AG10803 (cell line): ENCODE measurements at regions not wholly inside any gene's neighbourhood (a gene's known extent, or its start where the extent isn't known, plus 50 kb on each side); places are given as distances from the start of the nearest gene placed in this dataset.
A peak's percentile ranks its signal among the peaks of the same experiment; 100 is the strongest.

Experiments
- DNase-seq: peaks from one replicate; pipeline ENCODE4 v3.0.0; 2010; ENCODE audit warnings: low read depth
- H3K4me3 ChIP-seq: 2 replicates; pipeline ENCODE4 v1.5.1; 2011; ENCODE audit warnings: mild to moderate bottlenecking, low read length, control low read depth
- TF ChIP-seq, protein P1 (sequence below): conservative IDR thresholded peaks from 2 replicates; pipeline ENCODE4 v1.5.1; 2011; ENCODE audit warnings: mild to moderate bottlenecking, low read length, control low read depth, inconsistent platforms

DNA sequence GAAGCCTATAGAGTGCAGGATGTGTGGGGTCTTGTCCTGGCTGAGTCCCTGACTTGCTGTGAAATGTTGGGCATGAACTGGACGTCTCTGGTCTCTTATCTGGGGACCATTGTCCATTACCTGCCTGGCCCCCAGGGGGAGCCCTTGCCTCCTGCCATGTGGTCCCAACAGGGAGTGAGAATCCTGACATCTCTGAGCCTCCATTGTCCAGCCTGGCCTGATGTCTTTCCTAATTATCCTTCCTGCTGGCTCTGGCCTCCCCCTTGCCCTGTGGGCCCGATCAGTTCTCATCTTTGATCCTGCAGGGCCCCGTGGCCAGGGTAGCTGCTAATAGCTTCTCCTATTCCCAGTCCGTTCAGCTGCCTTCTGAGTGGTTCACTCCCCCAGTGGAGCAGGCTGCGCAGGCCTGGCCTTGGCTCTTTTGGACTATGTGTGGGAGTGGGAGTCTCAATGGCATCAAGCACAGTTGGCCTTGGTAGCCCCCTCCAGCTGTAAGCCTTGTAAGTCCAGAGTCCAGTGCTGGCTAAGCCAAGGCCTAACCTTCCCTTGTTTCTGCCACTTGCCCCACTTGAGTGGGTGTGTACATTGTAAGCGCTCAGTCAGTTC lies 77.9 kb upstream of the RALY start:
- TF ChIP-seq, protein P1, sequence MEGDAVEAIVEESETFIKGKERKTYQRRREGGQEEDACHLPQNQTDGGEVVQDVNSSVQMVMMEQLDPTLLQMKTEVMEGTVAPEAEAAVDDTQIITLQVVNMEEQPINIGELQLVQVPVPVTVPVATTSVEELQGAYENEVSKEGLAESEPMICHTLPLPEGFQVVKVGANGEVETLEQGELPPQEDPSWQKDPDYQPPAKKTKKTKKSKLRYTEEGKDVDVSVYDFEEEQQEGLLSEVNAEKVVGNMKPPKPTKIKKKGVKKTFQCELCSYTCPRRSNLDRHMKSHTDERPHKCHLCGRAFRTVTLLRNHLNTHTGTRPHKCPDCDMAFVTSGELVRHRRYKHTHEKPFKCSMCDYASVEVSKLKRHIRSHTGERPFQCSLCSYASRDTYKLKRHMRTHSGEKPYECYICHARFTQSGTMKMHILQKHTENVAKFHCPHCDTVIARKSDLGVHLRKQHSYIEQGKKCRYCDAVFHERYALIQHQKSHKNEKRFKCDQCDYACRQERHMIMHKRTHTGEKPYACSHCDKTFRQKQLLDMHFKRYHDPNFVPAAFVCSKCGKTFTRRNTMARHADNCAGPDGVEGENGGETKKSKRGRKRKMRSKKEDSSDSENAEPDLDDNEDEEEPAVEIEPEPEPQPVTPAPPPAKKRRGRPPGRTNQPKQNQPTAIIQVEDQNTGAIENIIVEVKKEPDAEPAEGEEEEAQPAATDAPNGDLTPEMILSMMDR, result peak; percentile 51
- H3K4me3 ChIP-seq, result no peak overlapping the region
- no peak for DNase-seq

DNA sequence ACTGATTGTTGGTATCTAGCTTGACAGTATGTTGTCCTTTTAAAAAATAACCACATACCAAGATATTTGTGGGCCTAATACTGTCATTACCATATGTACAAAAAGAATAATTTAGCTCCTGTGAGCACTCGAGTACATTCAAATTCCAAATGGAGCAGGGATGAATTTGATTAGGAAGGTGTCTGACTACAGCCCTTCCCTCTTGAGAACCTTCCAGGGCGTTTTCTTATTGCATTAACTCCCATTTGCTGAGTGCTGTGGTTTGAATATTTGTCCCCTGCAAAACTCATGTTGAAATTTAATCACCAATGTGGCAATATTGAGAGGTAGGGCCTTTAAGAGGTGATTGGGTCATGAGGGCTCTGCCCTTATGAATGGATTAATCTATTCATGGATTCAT lies 76.9 kb upstream of the RALY start:
- no peak overlapping the region for H3K4me3 ChIP-seq
- TF ChIP-seq, protein P1, result no peak
- no peak for DNase-seq

DNA sequence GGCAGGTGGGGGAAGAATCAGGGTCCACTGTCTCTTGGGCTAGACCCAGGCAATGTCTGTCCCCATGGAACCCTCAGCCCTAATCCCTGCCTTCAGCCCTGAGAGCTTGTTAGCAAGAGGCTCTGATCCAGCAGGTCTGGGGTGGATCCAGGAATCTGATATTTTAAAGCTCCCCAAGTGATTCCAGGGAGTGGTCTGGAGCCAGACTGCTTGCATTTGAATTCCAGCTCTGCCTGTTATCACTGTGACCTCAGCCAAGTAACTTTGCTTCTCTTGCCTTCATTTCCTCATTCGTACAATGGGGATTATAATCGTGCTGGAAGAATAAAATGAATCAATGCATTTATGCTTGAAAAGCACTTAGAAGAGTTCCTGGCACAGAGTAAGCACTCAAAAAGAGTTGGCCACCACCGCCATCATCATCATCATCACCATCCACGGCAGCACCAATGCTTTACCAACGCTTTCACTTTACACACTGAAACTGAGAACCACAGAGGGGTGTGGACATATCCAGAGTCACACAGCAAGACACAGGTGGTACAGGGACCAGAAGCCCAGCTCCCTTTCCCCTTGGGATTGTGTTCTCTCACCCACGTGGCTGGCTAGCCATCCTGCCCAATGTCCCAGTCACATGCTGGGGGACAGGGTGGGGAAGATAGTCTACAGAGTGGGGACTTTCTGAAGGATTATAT lies 75.7 kb upstream of the RALY start:
- H3K4me3 ChIP-seq, result no peak overlapping the region
- TF ChIP-seq, protein P1, result no peak
- DNase-seq, result no peak

DNA sequence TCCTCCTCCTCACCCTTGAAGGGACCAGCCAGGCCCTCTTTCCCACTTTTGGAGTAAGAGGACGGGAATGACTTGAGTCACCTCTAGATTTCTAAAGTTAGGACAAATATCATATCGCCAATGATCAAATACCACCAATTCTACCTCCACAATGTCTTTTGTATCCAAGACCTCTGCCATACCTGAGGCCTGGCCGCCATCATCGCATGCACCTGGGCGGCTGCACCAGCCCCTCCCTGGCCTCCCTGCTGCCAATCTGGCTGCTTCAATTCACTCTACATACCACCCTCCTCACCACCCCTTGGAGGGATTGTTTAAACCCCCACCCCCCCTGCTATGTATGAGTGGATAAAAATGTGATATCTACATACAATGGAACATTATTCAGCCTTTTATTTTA lies 75.0 kb upstream of the RALY start:
- TF ChIP-seq, protein P1, result no peak
- H3K4me3 ChIP-seq, result no peak overlapping the region
- DNase-seq, result no peak

DNA sequence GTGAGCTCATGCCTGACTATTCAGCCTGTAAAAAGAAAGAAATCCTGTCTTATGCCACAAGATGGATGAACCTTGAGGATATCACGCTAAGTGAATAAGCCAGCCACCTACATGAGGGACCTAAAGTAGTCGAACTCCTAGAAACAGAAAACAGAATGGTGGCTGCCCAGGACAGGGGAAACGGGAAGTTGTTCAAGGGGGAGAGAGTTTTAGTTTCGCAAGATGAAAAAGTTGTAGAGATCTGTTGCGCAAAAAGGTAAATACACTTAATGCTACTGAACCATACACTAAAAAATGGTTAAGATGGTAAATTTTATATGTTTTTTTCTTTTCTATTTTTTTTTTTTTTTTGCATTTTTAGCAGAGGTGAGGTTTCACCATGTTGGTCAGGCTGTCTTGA lies 74.1 kb upstream of the RALY start:
- TF ChIP-seq, protein P1, result no peak
- DNase-seq, result no peak

DNA sequence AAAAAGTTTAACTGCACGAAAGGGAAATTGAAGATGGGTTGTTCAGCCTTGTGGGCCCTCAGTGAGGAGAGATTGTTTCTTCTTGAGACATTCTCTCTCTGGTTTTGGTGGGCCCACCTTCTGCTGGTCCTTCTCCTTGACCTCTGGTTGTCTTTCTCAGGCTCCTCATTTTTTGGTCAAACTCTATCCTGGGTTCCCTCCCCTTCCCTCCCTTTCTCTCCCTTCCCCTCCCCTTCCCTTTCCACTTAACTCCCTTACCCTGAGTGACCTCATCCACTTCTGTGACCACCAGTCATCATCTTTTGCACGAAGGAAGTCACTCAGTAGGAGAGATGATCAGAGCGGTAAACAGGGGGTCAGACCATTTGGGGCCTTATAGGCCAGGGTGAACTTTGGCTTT lies 71.5 kb upstream of the RALY start:
- no peak for DNase-seq
- no peak overlapping the region for H3K4me3 ChIP-seq
- TF ChIP-seq, protein P1, result no peak

More for the DNA sequence above, 74.1 kb upstream of the RALY start:
- H3K4me3 ChIP-seq, result no peak overlapping the region

DNA sequence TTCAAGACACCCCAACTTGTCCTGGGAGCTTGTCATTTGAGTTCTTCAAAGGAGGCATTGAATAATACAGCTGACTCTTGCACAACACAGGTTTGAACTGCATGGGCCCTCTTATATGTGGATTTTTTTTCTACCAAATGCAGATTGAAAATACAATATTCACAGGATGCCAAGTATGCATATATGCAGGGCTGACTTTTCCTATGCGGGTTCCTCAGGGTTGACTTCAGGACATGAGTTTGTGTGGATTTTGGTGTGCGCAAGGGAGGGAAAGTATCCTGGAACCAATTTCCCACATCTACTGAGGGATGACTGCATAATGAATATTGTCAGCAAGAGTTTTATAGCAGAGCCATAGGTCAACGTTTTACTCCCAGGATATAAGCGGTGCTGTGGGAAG lies 70.0 kb upstream of the RALY start:
- TF ChIP-seq, protein P1, result no peak
- H3K4me3 ChIP-seq, result no peak overlapping the region
- DNase-seq, result no peak
